CD14-positive monocyte (primary cell): ENCODE measurements at regions not wholly inside any gene's neighbourhood (a gene's known extent, or its start where the extent isn't known, plus 50 kb on each side); places are given as distances from the start of the nearest gene placed in this dataset.

Experiments used
- DNase-seq, 3 donors: peaks; one replicate each; pipeline ENCODE4 v3.0.0-alpha.2; 2011 to 2022
- H2AFZ ChIP-seq: 2 replicates; pipeline ENCODE4 v1.6.0; 2012; ENCODE audit warnings: mild to moderate bottlenecking, low read depth, low read length, inconsistent platforms; ENCODE audit not compliant: insufficient read depth, poor library complexity, severe bottlenecking
- H3K27ac ChIP-seq, 2 donors: 1 replicate in 1 of 2; 2 replicates in 1 of 2; pipeline ENCODE4 v1.5.1; 2012 to 2013; ENCODE audit warnings: low read length in 2 of 2, control low read depth in 1 of 2, inconsistent platforms in 1 of 2, low read depth in 1 of 2, mild to moderate bottlenecking in 1 of 2
- H3K27me3 ChIP-seq, 2 donors: one replicate each; pipeline versions ENCODE4 v1.6.0 to v1.6.1; 2011 to 2013; ENCODE audit warnings: low read length in 2 of 2; ENCODE audit not compliant: control insufficient read depth in 2 of 2, insufficient read depth in 2 of 2
- H3K36me3 ChIP-seq, 2 donors: replicated peaks in 1 of 2; 1 replicate in 1 of 2; 2 replicates in 1 of 2; pipeline versions ENCODE4 v1.5.1 to v1.6.1; 2012 to 2013; ENCODE audit warnings: low read length in 2 of 2, control low read depth in 1 of 2, inconsistent platforms in 1 of 2, mild to moderate bottlenecking in 1 of 2; ENCODE audit not compliant: insufficient read depth in 2 of 2, control insufficient read depth in 1 of 2
- H3K4me1 ChIP-seq, 2 donors: 1 replicate in 1 of 2; 2 replicates in 1 of 2; pipeline versions ENCODE4 v1.5.1 to v1.6.1; 2012 to 2013; ENCODE audit warnings: low read length in 2 of 2, control low read depth in 1 of 2, inconsistent platforms in 1 of 2, mild to moderate bottlenecking in 1 of 2, moderate library complexity in 1 of 2; ENCODE audit not compliant: insufficient read depth in 2 of 2, control insufficient read depth in 1 of 2
- H3K4me2 ChIP-seq: replicated peaks from 2 replicates; pipeline ENCODE3; 2012; ENCODE audit warnings: low read length, moderate library complexity, mild to moderate bottlenecking; ENCODE audit not compliant: poor library complexity, severe bottlenecking; ENCODE audit errors: extremely low read depth
- H3K4me3 ChIP-seq, 3 experiments: fragments of 200-600 bp in 1 of 3; sonication (generic) in 1 of 3; replicated peaks in 1 of 3; 1 replicate in 2 of 3; 2 replicates in 1 of 3; pipeline ENCODE4 v1.5.1; 2011 to 2013; ENCODE audit warnings: low read length in 3 of 3, mild to moderate bottlenecking in 3 of 3, control low read depth in 2 of 3, low read depth in 2 of 3, inconsistent platforms in 1 of 3, moderate library complexity in 1 of 3
- H3K79me2 ChIP-seq: 2 replicates; pipeline ENCODE4 v1.6.0; 2012; ENCODE audit warnings: mild to moderate bottlenecking, control low read depth, inconsistent platforms, low read length, moderate library complexity; ENCODE audit not compliant: insufficient read depth
- H3K9ac ChIP-seq: 2 replicates; pipeline ENCODE4 v1.6.0; 2017; ENCODE audit warnings: low read length, mild to moderate bottlenecking; ENCODE audit not compliant: insufficient read depth, poor library complexity, severe bottlenecking
- H3K9me3 ChIP-seq, 2 donors: replicated peaks in 1 of 2; 1 replicate in 1 of 2; 2 replicates in 1 of 2; pipeline versions ENCODE4 v1.5.1 to v1.6.1; 2012 to 2013; ENCODE audit warnings: low read length in 2 of 2, control low read depth in 1 of 2; ENCODE audit not compliant: control insufficient read depth in 1 of 2, insufficient read depth in 1 of 2
- H4K20me1 ChIP-seq: 2 replicates; pipeline ENCODE4 v1.6.0; 2012; ENCODE audit warnings: mild to moderate bottlenecking, low read length, control low read depth, moderate library complexity; ENCODE audit not compliant: insufficient read depth
- H3K27ac Mint-ChIP-seq, 7 donors: one replicate each; pipeline ENCODE4 v1.8.0; 2020; ENCODE audit warnings: mild to moderate bottlenecking in 7 of 7, mixed read lengths in 7 of 7, moderate library complexity in 6 of 7, inconsistent platforms in 2 of 7
- H3K27me3 Mint-ChIP-seq, 3 donors: one replicate each; pipeline ENCODE4 v1.8.0; 2021 to 2022; ENCODE audit warnings: low read depth in 3 of 3, mild to moderate bottlenecking in 3 of 3, mixed read lengths in 3 of 3, moderate library complexity in 3 of 3, inconsistent platforms in 1 of 3
- H3K36me3 Mint-ChIP-seq, 2 donors: one replicate each; pipeline ENCODE4 v1.8.0; 2020; ENCODE audit warnings: mixed read lengths in 2 of 2, inconsistent platforms in 1 of 2, mild to moderate bottlenecking in 1 of 2
- H3K4me1 Mint-ChIP-seq: one replicate; pipeline ENCODE4 v1.8.0; 2020; ENCODE audit warnings: mild to moderate bottlenecking, mixed read lengths
- H3K4me3 Mint-ChIP-seq, 2 donors: one replicate each; pipeline ENCODE4 v1.8.0; 2020; ENCODE audit warnings: mild to moderate bottlenecking in 2 of 2, mixed read lengths in 2 of 2, moderate library complexity in 1 of 2
- H3K9me3 Mint-ChIP-seq, 7 donors: one replicate each; pipeline ENCODE4 v1.8.0; 2020 to 2022; ENCODE audit warnings: mixed read lengths in 7 of 7, mild to moderate bottlenecking in 6 of 7, moderate library complexity in 6 of 7, inconsistent platforms in 2 of 7
- WGBS: methylation state at CpG from one replicate; pipeline ENCODE4 v1.1.5; 2013; ENCODE audit warnings: missing lambda C conversion rate; ENCODE audit not compliant: insufficient coverage; 5-methylcytosine and 5-hydroxymethylcytosine counted together
- intact Hi-C, 2 donors: fragments of 100-400 bp; cut with micrococcal nuclease; formaldehyde crosslinking; loops; one replicate each; pipeline versions ENCODE4 v1.15.0 to v1.15.1; 2023
- TF ChIP-seq, protein P1 (sequence below): fragments of 200-600 bp; IDR thresholded peaks from one replicate; pipeline ENCODE4 v1.8.0; 2022; ENCODE audit warnings: antibody characterized with exemption, mild to moderate bottlenecking

- Mint-ChIP-seq H3K27me3 (peaks cover 0 to 3% (median 0%) of the 10 kb centered on the region in 3 donors), H3K4me3 (no peak overlapping the region), H3K27ac (no peak overlapping the region), H3K4me1 (no peaks in the 10 kb centered on the region), H3K9me3 (peaks cover 2 to 14% (median 7%) of the 10 kb centered on the region in 7 donors), H3K36me3 (no peaks in the 10 kb centered on the region)
- Histone ChIP-seq H3K9me3 (no peaks in the 10 kb centered on the region), H2AFZ (no peak overlapping the region), H3K4me2 (no peak overlapping the region), H3K4me1 (no peaks in the 10 kb centered on the region), H3K27ac (no peak overlapping the region), H3K4me3 (no peak overlapping the region), H3K79me2 (no peaks in the 10 kb centered on the region), H4K20me1 (no peaks in the 10 kb centered on the region), H3K36me3 (no peaks in the 10 kb centered on the region), H3K9ac (no peak overlapping the region), H3K27me3 (no peaks in the 10 kb centered on the region)
- no CpG with 5 or more reads among the region's 1 CpG for WGBS
- TF ChIP-seq, protein P1, sequence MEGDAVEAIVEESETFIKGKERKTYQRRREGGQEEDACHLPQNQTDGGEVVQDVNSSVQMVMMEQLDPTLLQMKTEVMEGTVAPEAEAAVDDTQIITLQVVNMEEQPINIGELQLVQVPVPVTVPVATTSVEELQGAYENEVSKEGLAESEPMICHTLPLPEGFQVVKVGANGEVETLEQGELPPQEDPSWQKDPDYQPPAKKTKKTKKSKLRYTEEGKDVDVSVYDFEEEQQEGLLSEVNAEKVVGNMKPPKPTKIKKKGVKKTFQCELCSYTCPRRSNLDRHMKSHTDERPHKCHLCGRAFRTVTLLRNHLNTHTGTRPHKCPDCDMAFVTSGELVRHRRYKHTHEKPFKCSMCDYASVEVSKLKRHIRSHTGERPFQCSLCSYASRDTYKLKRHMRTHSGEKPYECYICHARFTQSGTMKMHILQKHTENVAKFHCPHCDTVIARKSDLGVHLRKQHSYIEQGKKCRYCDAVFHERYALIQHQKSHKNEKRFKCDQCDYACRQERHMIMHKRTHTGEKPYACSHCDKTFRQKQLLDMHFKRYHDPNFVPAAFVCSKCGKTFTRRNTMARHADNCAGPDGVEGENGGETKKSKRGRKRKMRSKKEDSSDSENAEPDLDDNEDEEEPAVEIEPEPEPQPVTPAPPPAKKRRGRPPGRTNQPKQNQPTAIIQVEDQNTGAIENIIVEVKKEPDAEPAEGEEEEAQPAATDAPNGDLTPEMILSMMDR: no peak
- DNase-seq: no peak
- intact Hi-C loops: no loop called here
These were observed 99.1 kb downstream of the C7orf25 start for GRCh38 chr7:42812779-42813178.

- no peak overlapping the region for H3K4me3 Mint-ChIP-seq
- H3K9ac ChIP-seq: no peak overlapping the region
- intact Hi-C loops: no loop called here
- H3K4me1 Mint-ChIP-seq: no peaks in the 10 kb centered on the region
- no peak overlapping the region for H3K4me2 ChIP-seq
- no peaks in the 10 kb centered on the region for H3K4me1 ChIP-seq
- TF ChIP-seq, protein P1: no peak
- no peak overlapping the region for H3K27ac Mint-ChIP-seq
- peaks cover 0 to 7% of the 10 kb centered on the region in 2 donors for H3K9me3 ChIP-seq
- no peak overlapping the region for H3K27ac ChIP-seq
- DNase-seq: no peak
- H3K36me3 ChIP-seq: no peaks in the 10 kb centered on the region
- H3K9me3 Mint-ChIP-seq: peaks cover 2 to 12% (median 10%) of the 10 kb centered on the region in 7 donors
- H3K27me3 ChIP-seq: no peaks in the 10 kb centered on the region
- no peak overlapping the region for H2AFZ ChIP-seq
- H3K4me3 ChIP-seq: no peak overlapping the region
- H3K36me3 Mint-ChIP-seq: no peaks in the 10 kb centered on the region
- H3K27me3 Mint-ChIP-seq: peaks cover 0 to 2% (median 2%) of the 10 kb centered on the region in 3 donors
- H4K20me1 ChIP-seq: no peaks in the 10 kb centered on the region
- no peaks in the 10 kb centered on the region for H3K79me2 ChIP-seq
- 100% methylated on average over 1 of the region's 2 CpGs for WGBS
These were observed 106.3 kb downstream of the C7orf25 start for GRCh38 chr7:42805601-42806000.
